Natural killer cell (primary cell): ENCODE measurements at regions not wholly inside any gene's neighbourhood (a gene's known extent, or its start where the extent isn't known, plus 50 kb on each side); places are given as distances from the start of the nearest gene placed in this dataset.

ENCODE experiments used
- ATAC-seq, 3 donors: fragments of 150-1000 bp in 2 of 3; fragments of 200-7000 bp in 1 of 3; cut with Tn5 transposase; 1 replicate in 1 of 3; 2 replicates in 2 of 3; pipeline ENCODE4 v1.10.0; 2021; ENCODE audit warnings: mild to moderate bottlenecking in 2 of 3, moderate library complexity in 2 of 3
- DNase-seq, 2 donors: peaks; one replicate each; pipeline versions ENCODE4 v3.0.0 to v3.0.0-alpha.2; 2013 to 2021; ENCODE audit warnings: mixed read lengths in 1 of 2
- H3K27ac ChIP-seq: one replicate; pipeline ENCODE4 v1.5.1; 2013; ENCODE audit warnings: mild to moderate bottlenecking, low read length
- H3K27me3 ChIP-seq: one replicate; pipeline ENCODE4 v1.6.1; 2013; ENCODE audit warnings: low read length; ENCODE audit not compliant: control insufficient read depth, insufficient read depth
- H3K36me3 ChIP-seq: one replicate; pipeline ENCODE4 v1.6.1; 2013; ENCODE audit warnings: low read length; ENCODE audit not compliant: control insufficient read depth, insufficient read depth
- H3K4me1 ChIP-seq: one replicate; pipeline ENCODE4 v1.6.1; 2013; ENCODE audit warnings: low read length; ENCODE audit not compliant: control insufficient read depth, insufficient read depth
- H3K4me3 ChIP-seq: one replicate; pipeline ENCODE4 v1.5.1; 2013; ENCODE audit warnings: low read length
- H3K9me3 ChIP-seq: one replicate; pipeline ENCODE4 v1.6.1; 2013; ENCODE audit warnings: low read length; ENCODE audit not compliant: control insufficient read depth, insufficient read depth
- H3K27ac Mint-ChIP-seq, 2 donors: one replicate each; pipeline ENCODE4 v1.8.0; 2022; ENCODE audit warnings: mild to moderate bottlenecking in 2 of 2, mixed read lengths in 2 of 2, moderate library complexity in 1 of 2
- H3K27me3 Mint-ChIP-seq, 2 donors: one replicate each; pipeline ENCODE4 v1.8.0; 2022; ENCODE audit warnings: low read depth in 2 of 2, mixed read lengths in 2 of 2
- H3K36me3 Mint-ChIP-seq: one replicate; pipeline ENCODE4 v1.8.0; 2022; ENCODE audit warnings: mixed read lengths
- H3K4me1 Mint-ChIP-seq, 2 donors: one replicate each; pipeline ENCODE4 v1.8.0; 2022; ENCODE audit warnings: mixed read lengths in 2 of 2
- H3K4me3 Mint-ChIP-seq: one replicate; pipeline ENCODE4 v1.8.0; 2022; ENCODE audit warnings: mild to moderate bottlenecking, moderate library complexity, mixed read lengths
- H3K9me3 Mint-ChIP-seq, 2 donors: one replicate each; pipeline ENCODE4 v1.8.0; 2022; ENCODE audit warnings: mixed read lengths in 2 of 2
- CTCF ChIP-seq: fragments of 200-600 bp; IDR thresholded peaks from one replicate; pipeline ENCODE4 v1.8.0; 2022; ENCODE audit warnings: antibody characterized with exemption
- WGBS: methylation state at CpG from one replicate; pipeline ENCODE4 v1.1.7; 2013; ENCODE audit warnings: missing lambda C conversion rate; ENCODE audit not compliant: insufficient coverage; 5-methylcytosine and 5-hydroxymethylcytosine counted together
- intact Hi-C: fragments of 100-400 bp; cut with micrococcal nuclease; formaldehyde crosslinking; loops from one replicate; pipeline ENCODE4 v1.14.2; 2022

GRCh38 chr7:17481118-17481517 is 182.7 kb downstream of the AHR start:
- Histone ChIP-seq H3K4me1 (no peaks in the 10 kb centered on the region), H3K9me3 (no peaks in the 10 kb centered on the region), H3K27me3 (no peaks in the 10 kb centered on the region), H3K27ac (no peak overlapping the region), H3K36me3 (no peaks in the 10 kb centered on the region), H3K4me3 (no peak overlapping the region)
- intact Hi-C loops: no loop called here
- Mint-ChIP-seq H3K27me3 (no peaks in the 10 kb centered on the region), H3K27ac (no peak overlapping the region), H3K4me3 (no peak overlapping the region), H3K36me3 (no peaks in the 10 kb centered on the region), H3K9me3 (no peaks in the 10 kb centered on the region), H3K4me1 (no peaks in the 10 kb centered on the region)
- no peak for ATAC-seq
- no peak for DNase-seq
- 100% methylated on average over 2 of the region's 2 CpGs for WGBS
- TF ChIP-seq CTCF: no peak

- Histone ChIP-seq H3K4me3 (no peak overlapping the region), H3K4me1 (no peaks in the 10 kb centered on the region), H3K9me3 (no peaks in the 10 kb centered on the region), H3K36me3 (no peaks in the 10 kb centered on the region), H3K27me3 (no peaks in the 10 kb centered on the region), H3K27ac (no peak overlapping the region)
- Mint-ChIP-seq H3K27me3 (no peaks in the 10 kb centered on the region), H3K4me1 (no peaks in the 10 kb centered on the region), H3K27ac (no peak overlapping the region), H3K36me3 (no peaks in the 10 kb centered on the region), H3K4me3 (no peak overlapping the region), H3K9me3 (no peaks in the 10 kb centered on the region)
- intact Hi-C loops: no loop called here
- no CpG with 5 or more reads among the region's 1 CpG for WGBS
- TF ChIP-seq CTCF: no peak
- DNase-seq: no peak
- no peak for ATAC-seq
Measured at GRCh38 chr7:17485368-17485767, 186.9 kb downstream of the AHR start.

GRCh38 chr7:17485904-17486303 is 187.5 kb downstream of the AHR start:
- no peak overlapping the region for H3K4me3 ChIP-seq
- no peaks in the 10 kb centered on the region for H3K27me3 ChIP-seq
- ATAC-seq (no peak), DNase-seq (no peak)
- Mint-ChIP-seq H3K36me3 (no peaks in the 10 kb centered on the region), H3K4me3 (no peak overlapping the region), H3K27me3 (no peaks in the 10 kb centered on the region), H3K4me1 (no peaks in the 10 kb centered on the region), H3K27ac (no peak overlapping the region), H3K9me3 (no peaks in the 10 kb centered on the region)
- intact Hi-C loops: no loop called here
- no peaks in the 10 kb centered on the region for H3K9me3 ChIP-seq
- WGBS: no CpG with 5 or more reads among the region's 1 CpG
- TF ChIP-seq CTCF: no peak
- no peaks in the 10 kb centered on the region for H3K36me3 ChIP-seq
- no peaks in the 10 kb centered on the region for H3K4me1 ChIP-seq
- H3K27ac ChIP-seq: no peak overlapping the region

GRCh38 chr7:17486835-17487234 is 188.4 kb downstream of the AHR start:
- H3K4me3 Mint-ChIP-seq: no peak overlapping the region
- H3K27ac Mint-ChIP-seq: no peak overlapping the region
- no peaks in the 10 kb centered on the region for H3K4me1 ChIP-seq
- H3K4me1 Mint-ChIP-seq: no peaks in the 10 kb centered on the region
- H3K9me3 Mint-ChIP-seq: no peaks in the 10 kb centered on the region
- DNase-seq (no peak), ATAC-seq (no peak)
- no peaks in the 10 kb centered on the region for H3K9me3 ChIP-seq
- no peak for TF ChIP-seq CTCF
- H3K27me3 ChIP-seq: no peaks in the 10 kb centered on the region
- H3K36me3 Mint-ChIP-seq: no peaks in the 10 kb centered on the region
- no peak overlapping the region for H3K27ac ChIP-seq
- WGBS: 98% methylated on average over 2 of the region's 2 CpGs
- no peaks in the 10 kb centered on the region for H3K27me3 Mint-ChIP-seq
- intact Hi-C loops: no loop called here
- H3K4me3 ChIP-seq: no peak overlapping the region
- H3K36me3 ChIP-seq: no peaks in the 10 kb centered on the region
